Testis (tissue), 2 donors: ENCODE measurements at regions not wholly inside any gene's neighbourhood (a gene's known extent, or its start where the extent isn't known, plus 50 kb on each side); places are given as distances from the start of the nearest gene placed in this dataset.

Experiments used
- DNase-seq: peaks from one replicate; pipeline ENCODE4 v3.0.0-alpha.2; 2019
- H3K27ac ChIP-seq, 2 donors: fragments of 200-600 bp; sonication (generic); one replicate each; pipeline ENCODE4 v1.5.1; 2019
- H3K27me3 ChIP-seq: fragments of 200-600 bp; sonication (generic); one replicate; pipeline ENCODE4 v1.5.1; 2019
- H3K36me3 ChIP-seq: fragments of 200-600 bp; sonication (generic); one replicate; pipeline ENCODE4 v1.5.1; 2017; ENCODE audit warnings: low read depth; ENCODE audit errors: missing control alignments
- H3K4me1 ChIP-seq: fragments of 200-600 bp; sonication (generic); one replicate; pipeline ENCODE4 v1.5.1; 2019
- H3K4me3 ChIP-seq, 2 donors: fragments of 200-600 bp; sonication (generic); one replicate each; pipeline ENCODE4 v1.5.1; 2017 to 2019
- H3K9me3 ChIP-seq: fragments of 200-600 bp; sonication (generic); one replicate; pipeline ENCODE4 v1.5.1; 2017
- CTCF ChIP-seq, 3 experiments: fragments of 450-650 bp in 2 of 3; fragments of 200-600 bp in 1 of 3; sonication (generic) in 1 of 3; IDR thresholded peaks; one replicate each; pipeline ENCODE4 v1.5.1; 2016 to 2019; ENCODE audit warnings: antibody characterized with exemption in 3 of 3, mild to moderate bottlenecking in 2 of 3, moderate library complexity in 1 of 3
- POLR2A ChIP-seq: fragments of 450-650 bp; IDR thresholded peaks from one replicate; pipeline ENCODE4 v1.6.1; 2017; ENCODE audit warnings: antibody characterized with exemption, mild to moderate bottlenecking, moderate library complexity
- WGBS, 2 donors: methylation state at CpG; one replicate each; pipeline ENCODE4 v1.1.5; 2018; 5-methylcytosine and 5-hydroxymethylcytosine counted together
- intact Hi-C: fragments of 100-400 bp; cut with DNase I; formaldehyde crosslinking; loops from one replicate; pipeline ENCODE4 v1.15.1; 2023; ENCODE audit warnings: low total_unique reads

GRCh38 chr1:228865627-228866330 is 130.5 kb downstream of the RHOU start:
- H3K36me3 ChIP-seq, result no peaks in the 10 kb centered on the region
- no peaks in the 10 kb centered on the region for H3K9me3 ChIP-seq
- DNase-seq, result no peak
- H3K27me3 ChIP-seq, result no peaks in the 10 kb centered on the region
- H3K27ac ChIP-seq, result no peak overlapping the region
- no peaks in the 10 kb centered on the region for H3K4me1 ChIP-seq
- no peak overlapping the region for H3K4me3 ChIP-seq
- TF ChIP-seq POLR2A (no peak), CTCF (IDR thresholded peaks at IDR 0.05) (no peak)
- 90 to 91% methylated on average over 7 of the region's 7 CpGs for WGBS, 2 donors
- intact Hi-C loops, result no loop called here

GRCh38 chr1:228866468-228866867 is 131.2 kb downstream of the RHOU start:
- Histone ChIP-seq H3K27ac (no peak overlapping the region), H3K4me1 (no peaks in the 10 kb centered on the region), H3K9me3 (no peaks in the 10 kb centered on the region), H3K4me3 (no peak overlapping the region), H3K36me3 (no peaks in the 10 kb centered on the region), H3K27me3 (no peaks in the 10 kb centered on the region)
- no peak for DNase-seq
- intact Hi-C loops, result no loop called here
- no peak for TF ChIP-seq CTCF (IDR thresholded peaks at IDR 0.05)
- no peak for TF ChIP-seq POLR2A
- WGBS, 2 donors, result 79 to 81% methylated on average over 11 of the region's 11 CpGs

- Histone ChIP-seq H3K27me3 (no peaks in the 10 kb centered on the region), H3K9me3 (no peaks in the 10 kb centered on the region), H3K4me3 (no peak overlapping the region), H3K27ac (no peak overlapping the region), H3K36me3 (no peaks in the 10 kb centered on the region), H3K4me1 (no peaks in the 10 kb centered on the region)
- no peak for DNase-seq
- intact Hi-C loops, result no loop called here
- TF ChIP-seq POLR2A (no peak), CTCF (IDR thresholded peaks at IDR 0.05) (no peak)
- 76 to 78% methylated on average over 7 of the region's 7 CpGs for WGBS, 2 donors
Observed at GRCh38 chr1:228867108-228867950, 132.1 kb downstream of the RHOU start.

GRCh38 chr1:228867951-228868730 is 132.9 kb downstream of the RHOU start:
- no peak for DNase-seq
- H3K27me3 ChIP-seq, result no peaks in the 10 kb centered on the region
- TF ChIP-seq POLR2A, result no peak
- TF ChIP-seq CTCF (IDR thresholded peaks at IDR 0.05), result no peak
- H3K9me3 ChIP-seq, result no peaks in the 10 kb centered on the region
- no peak overlapping the region for H3K4me3 ChIP-seq
- 91 to 93% methylated on average over 9 to 12 of the region's 12 CpGs for WGBS, 2 donors
- H3K36me3 ChIP-seq, result no peaks in the 10 kb centered on the region
- H3K27ac ChIP-seq, result no peak overlapping the region
- no peaks in the 10 kb centered on the region for H3K4me1 ChIP-seq
- intact Hi-C loops, result no loop called here
